HepG2 (cell line): ENCODE measurements at regions not wholly inside any gene's neighbourhood (a gene's known extent, or its start where the extent isn't known, plus 50 kb on each side); places are given as distances from the start of the nearest gene placed in this dataset.

Experiments
- ATAC-seq: fragments of 200-7000 bp; cut with Tn5 transposase; 3 replicates; pipeline ENCODE4 v1.9.1; 2020; ENCODE audit warnings: mild to moderate bottlenecking, moderate library complexity
- BruUV-seq: library from RNA; stranded (reverse); fragments of 400-500 nt; replicated peaks from 2 replicates; lab custom pipeline; 2021; lab: Mats Ljungman, UMichigan
- CTCF ChIA-PET: fragments of 300-600 bp; formaldehyde crosslinking; extraction: SDS; loops from one replicate; lab custom pipeline; 2021; ENCODE audit warnings: low total read pairs, inconsistent platforms, low intra/inter-chr PET ratio; lab: Yijun Ruan, JAX
- POLR2A ChIA-PET: fragments of 350-600 bp; sonication (Branson Sonifier 250); formaldehyde crosslinking; loops from one replicate; lab custom pipeline; 2020; ENCODE audit warnings: antibody characterized with exemption, inconsistent platforms; lab: Yijun Ruan, JAX
- DNase-seq: peaks from one replicate; pipeline ENCODE4 v3.0.0-alpha.2; 2015; ENCODE audit warnings: low spot score
- FAIRE-seq: peaks from 3 replicates; lab custom pipeline; 2011; peaks lifted over from hg19 to GRCh38; lab: Jason Lieb, UNC
- H2AFZ ChIP-seq: one replicate; pipeline ENCODE4 v1.6.1; 2011; ENCODE audit warnings: low read length, inconsistent platforms
- H3K27ac ChIP-seq: fragments of 300-600 bp; 3 replicates; pipeline ENCODE4 v1.8.0; 2011; ENCODE audit warnings: mixed run types, mild to moderate bottlenecking, mixed read lengths, low read length, inconsistent platforms; ENCODE audit not compliant: insufficient read depth; ENCODE audit errors: extremely low read length
- H3K27me3 ChIP-seq, 2 experiments: fragments of 200-600 bp in 1 of 2; 2 replicates in 1 of 2; 3 replicates in 1 of 2; pipeline versions ENCODE4 v1.6.0 to v1.8.0; 2011; ENCODE audit warnings: low read length in 2 of 2, mild to moderate bottlenecking in 2 of 2, moderate library complexity in 2 of 2, inconsistent platforms in 1 of 2; ENCODE audit not compliant: insufficient read depth in 2 of 2, control insufficient read depth in 1 of 2
- H3K36me3 ChIP-seq, 2 experiments: fragments of 200-600 bp in 1 of 2; replicated peaks in 1 of 2; 2 replicates in 1 of 2; 3 replicates in 1 of 2; pipeline versions ENCODE4 v1.5.1 to v1.8.0; 2011; ENCODE audit warnings: low read length in 2 of 2, inconsistent platforms in 1 of 2; ENCODE audit not compliant: insufficient read depth in 2 of 2, control insufficient read depth in 1 of 2
- H3K4me1 ChIP-seq: 2 replicates; pipeline ENCODE4 v1.5.1; 2012; ENCODE audit warnings: low read length, inconsistent platforms; ENCODE audit not compliant: insufficient read depth
- H3K4me2 ChIP-seq: 2 replicates; pipeline ENCODE4 v1.6.0; 2011; ENCODE audit warnings: low read depth, low read length, inconsistent platforms
- H3K4me3 ChIP-seq, 3 experiments: fragments of 200-600 bp in 1 of 3; sonication (generic), shearing (Covaris generic) in 1 of 3; replicated peaks in 1 of 3; 2 replicates each; pipeline ENCODE4 v1.5.1; 2011 to 2016; ENCODE audit warnings: low read length in 3 of 3, inconsistent platforms in 2 of 3, low read depth in 2 of 3, mild to moderate bottlenecking in 2 of 3, control low read depth in 1 of 3, mixed read lengths in 1 of 3; ENCODE audit not compliant: insufficient read depth in 1 of 3
- H3K79me2 ChIP-seq: one replicate; pipeline ENCODE4 v1.6.1; 2011; ENCODE audit warnings: low read length, inconsistent platforms; ENCODE audit not compliant: insufficient read depth
- H3K9ac ChIP-seq: 2 replicates; pipeline ENCODE4 v1.6.0; 2011; ENCODE audit warnings: mild to moderate bottlenecking, low read depth, low read length, inconsistent platforms; ENCODE audit not compliant: insufficient read depth
- H3K9me3 ChIP-seq: 2 replicates; pipeline ENCODE4 v1.5.1; 2012; ENCODE audit warnings: mild to moderate bottlenecking, low read length
- H4K20me1 ChIP-seq: 2 replicates; pipeline ENCODE4 v1.6.0; 2011; ENCODE audit warnings: inconsistent platforms, mild to moderate bottlenecking, low read length, moderate library complexity; ENCODE audit not compliant: insufficient read depth
- GATA4 ChIP-seq: sonication (generic); IDR thresholded peaks from 2 replicates; pipeline ENCODE4 v1.6.1; 2016; ENCODE audit warnings: antibody characterized with exemption, low read depth, borderline replicate concordance
- PLSCR1 ChIP-seq: sonication (generic); formaldehyde crosslinking; IDR thresholded peaks from 2 replicates; pipeline ENCODE4 v1.5.0; 2020; ENCODE audit warnings: missing genetic modification reagents, mild to moderate bottlenecking, borderline replicate concordance
- TAF15 ChIP-seq: fragments of 200-400 bp; formaldehyde crosslinking; IDR thresholded peaks from one replicate; pipeline ENCODE4 v1.6.1; 2018; ENCODE audit warnings: mild to moderate bottlenecking, low read depth, low read length; ENCODE audit not compliant: poor library complexity, severe bottlenecking
- TERF1 ChIP-seq: sonication (generic); formaldehyde crosslinking; IDR thresholded peaks from 2 replicates; pipeline ENCODE4 v1.8.0; 2022; ENCODE audit warnings: mild to moderate bottlenecking, missing genetic modification reagents, moderate library complexity
- TOE1 ChIP-seq: sonication (generic); formaldehyde crosslinking; IDR thresholded peaks from 2 replicates; pipeline ENCODE4 v1.4.0; 2020; ENCODE audit warnings: mild to moderate bottlenecking, missing genetic modification reagents
- ZFYVE20 ChIP-seq: sonication (generic); formaldehyde crosslinking; IDR thresholded peaks from 2 replicates; pipeline ENCODE4 v1.8.0; 2023; ENCODE audit warnings: low read depth, mild to moderate bottlenecking, moderate library complexity, missing genetic modification reagents, borderline replicate concordance
- ZNF430 ChIP-seq: sonication (generic); formaldehyde crosslinking; IDR thresholded peaks from 2 replicates; pipeline ENCODE4 v1.9.0; 2021; ENCODE audit warnings: mild to moderate bottlenecking, missing genetic modification reagents
- ZSCAN31 ChIP-seq: sonication (generic); formaldehyde crosslinking; IDR thresholded peaks from 2 replicates; pipeline ENCODE4 v1.5.0; 2020; ENCODE audit warnings: low read depth, mild to moderate bottlenecking, missing genetic modification reagents
- WGBS: methylation state at CpG from one replicate; pipeline ENCODE4 v1.1.6; 2017; ENCODE audit warnings: low lambda C conversion rate; 5-methylcytosine and 5-hydroxymethylcytosine counted together
- in situ Hi-C: cut with HindIII; loops from 2 replicates; pipeline ENCODE4 v1.10.0; 2017; ENCODE audit warnings: low pct_unique_long_range_greater_than_20kb; ENCODE audit not compliant: extremely low pct_ligation_motif_present
- intact Hi-C: fragments of 100-400 bp; cut with micrococcal nuclease; formaldehyde crosslinking; loops from one replicate; pipeline ENCODE4 v1.10.0; 2022; ENCODE audit not compliant: unreplicated experiment
- TF ChIP-seq, protein P1 (sequence below): sonication (generic); formaldehyde crosslinking; IDR thresholded peaks from 2 replicates; pipeline ENCODE4 v1.4.0; 2020; ENCODE audit warnings: low read depth, mild to moderate bottlenecking, missing genetic modification reagents

DNA sequence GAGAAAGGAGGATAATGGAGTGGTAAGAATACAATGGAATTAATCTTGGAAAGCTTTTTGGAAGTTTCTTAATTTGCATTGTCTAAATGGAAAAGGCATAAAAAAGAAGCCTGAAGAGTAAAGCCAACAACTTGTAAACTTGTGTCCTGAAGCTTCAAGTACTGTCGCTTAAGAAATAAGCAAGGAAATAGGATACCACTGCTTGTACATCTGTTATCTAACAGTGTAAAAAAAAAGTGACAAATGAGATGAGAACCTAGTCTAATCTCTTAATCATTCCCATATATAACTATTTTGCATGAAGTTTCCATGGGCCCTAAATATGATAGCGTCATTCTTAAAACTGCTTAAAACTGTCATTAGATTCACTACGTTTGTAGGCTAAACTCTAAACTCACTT lies 134.0 kb upstream of the DYRK2 start (continued):
- TF ChIP-seq TERF1 (CRISPR knock-in tag) (no peak), GATA4 (no peak), ZNF430 (no peak)

- TF ChIP-seq PLSCR1 (CRISPR knock-in tag) (no peak), ZSCAN31 (CRISPR knock-in tag) (no peak), TAF15 (no peak), ZFYVE20 (CRISPR knock-in tag) (no peak), TOE1 (no peak)
- TF ChIP-seq, protein P1, sequence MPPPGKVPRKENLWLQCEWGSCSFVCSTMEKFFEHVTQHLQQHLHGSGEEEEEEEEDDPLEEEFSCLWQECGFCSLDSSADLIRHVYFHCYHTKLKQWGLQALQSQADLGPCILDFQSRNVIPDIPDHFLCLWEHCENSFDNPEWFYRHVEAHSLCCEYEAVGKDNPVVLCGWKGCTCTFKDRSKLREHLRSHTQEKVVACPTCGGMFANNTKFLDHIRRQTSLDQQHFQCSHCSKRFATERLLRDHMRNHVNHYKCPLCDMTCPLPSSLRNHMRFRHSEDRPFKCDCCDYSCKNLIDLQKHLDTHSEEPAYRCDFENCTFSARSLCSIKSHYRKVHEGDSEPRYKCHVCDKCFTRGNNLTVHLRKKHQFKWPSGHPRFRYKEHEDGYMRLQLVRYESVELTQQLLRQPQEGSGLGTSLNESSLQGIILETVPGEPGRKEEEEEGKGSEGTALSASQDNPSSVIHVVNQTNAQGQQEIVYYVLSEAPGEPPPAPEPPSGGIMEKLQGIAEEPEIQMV (CRISPR knock-in tag) = no peak
- BruUV-seq = no TSS peak
- H3K4me1 ChIP-seq = no peaks in the 10 kb centered on the region
- ATAC-seq (peak; percentile 67), FAIRE-seq (no peak), DNase-seq (no peak)
- H3K9me3 ChIP-seq = no peaks in the 10 kb centered on the region
- H3K27ac ChIP-seq = no peak overlapping the region
- no peaks in the 10 kb centered on the region for H4K20me1 ChIP-seq
- H3K4me3 ChIP-seq = no peak overlapping the region
- POLR2A ChIA-PET = no interaction called here
- CTCF ChIA-PET = no interaction called here
- no peak overlapping the region for H2AFZ ChIP-seq
- intact Hi-C loops = no loop called here
- H3K9ac ChIP-seq = no peak overlapping the region
- H3K36me3 ChIP-seq = no peaks in the 10 kb centered on the region
- in situ Hi-C loops = no loop called here
- H3K4me2 ChIP-seq = no peak overlapping the region
- peaks cover 1 to 3% of the 10 kb centered on the region in 2 experiments; a peak in 2 of 5 replicates for H3K27me3 ChIP-seq
- no peaks in the 10 kb centered on the region for H3K79me2 ChIP-seq
- WGBS = 4% methylated on average over 9 of the region's 10 CpGs
Measured at GRCh38 chr12:67515679-67516340, 132.7 kb upstream of the DYRK2 start.
